GM06990 (cell line): ENCODE measurements at regions not wholly inside any gene's neighbourhood (a gene's known extent, or its start where the extent isn't known, plus 50 kb on each side); places are given as distances from the start of the nearest gene placed in this dataset.
A peak's percentile ranks its signal among the peaks of the same experiment; 100 is the strongest.

Experiments used
- DNase-seq: peaks from one replicate; pipeline ENCODE4 v3.0.0-alpha.2; 2011; ENCODE audit not compliant: insufficient read length; ENCODE audit errors: extremely low read depth
- H3K27me3 ChIP-seq: replicated peaks from 2 replicates; pipeline ENCODE4 v1.6.0; 2011; ENCODE audit warnings: low read length; ENCODE audit not compliant: control insufficient read depth, insufficient read depth
- H3K36me3 ChIP-seq: 2 replicates; pipeline ENCODE4 v1.5.1; 2011; ENCODE audit warnings: low read length; ENCODE audit not compliant: control insufficient read depth, insufficient read depth
- H3K4me3 ChIP-seq: replicated peaks from 2 replicates; pipeline ENCODE4 v1.5.1; 2011; ENCODE audit warnings: low read depth, mild to moderate bottlenecking, control low read depth, low read length
- CTCF ChIP-seq: IDR thresholded peaks from 2 replicates; pipeline ENCODE4 v1.5.1; 2011; ENCODE audit warnings: low read length, control low read depth, mild to moderate bottlenecking, inconsistent platforms; ENCODE audit not compliant: insufficient read depth, poor library complexity, severe bottlenecking

DNA sequence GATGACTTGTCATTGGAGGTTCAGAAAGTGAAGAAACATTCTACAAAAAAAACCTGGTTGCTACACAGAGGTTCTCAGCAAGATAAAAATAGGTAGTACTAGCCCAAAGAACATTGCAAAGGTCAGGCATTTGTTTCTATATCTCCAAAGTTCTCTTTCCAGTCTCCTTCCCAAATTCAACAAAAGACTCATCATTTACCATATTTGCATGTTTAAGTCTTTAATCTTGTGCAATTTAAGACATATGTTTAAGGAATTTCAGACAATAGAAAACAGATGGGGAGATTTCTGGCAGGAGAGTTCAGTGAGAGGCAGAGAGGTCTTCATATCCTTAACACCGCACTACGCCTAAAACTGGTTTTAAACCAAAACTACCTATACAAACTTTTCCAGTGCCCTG is 173.8 kb upstream of the THBS1 start:
- TF ChIP-seq CTCF: no peak
- H3K27me3 ChIP-seq: no peaks in the 10 kb centered on the region
- no peak overlapping the region for H3K4me3 ChIP-seq
- H3K36me3 ChIP-seq: no peaks in the 10 kb centered on the region
- DNase-seq: no peak

- H3K36me3 ChIP-seq: no peaks in the 10 kb centered on the region
- no peaks in the 10 kb centered on the region for H3K27me3 ChIP-seq
- H3K4me3 ChIP-seq: no peak overlapping the region
- no peak for DNase-seq
- TF ChIP-seq CTCF: no peak
Observed at GRCh38 chr15:39409876-39410530, 170.9 kb upstream of the THBS1 start.

DNA sequence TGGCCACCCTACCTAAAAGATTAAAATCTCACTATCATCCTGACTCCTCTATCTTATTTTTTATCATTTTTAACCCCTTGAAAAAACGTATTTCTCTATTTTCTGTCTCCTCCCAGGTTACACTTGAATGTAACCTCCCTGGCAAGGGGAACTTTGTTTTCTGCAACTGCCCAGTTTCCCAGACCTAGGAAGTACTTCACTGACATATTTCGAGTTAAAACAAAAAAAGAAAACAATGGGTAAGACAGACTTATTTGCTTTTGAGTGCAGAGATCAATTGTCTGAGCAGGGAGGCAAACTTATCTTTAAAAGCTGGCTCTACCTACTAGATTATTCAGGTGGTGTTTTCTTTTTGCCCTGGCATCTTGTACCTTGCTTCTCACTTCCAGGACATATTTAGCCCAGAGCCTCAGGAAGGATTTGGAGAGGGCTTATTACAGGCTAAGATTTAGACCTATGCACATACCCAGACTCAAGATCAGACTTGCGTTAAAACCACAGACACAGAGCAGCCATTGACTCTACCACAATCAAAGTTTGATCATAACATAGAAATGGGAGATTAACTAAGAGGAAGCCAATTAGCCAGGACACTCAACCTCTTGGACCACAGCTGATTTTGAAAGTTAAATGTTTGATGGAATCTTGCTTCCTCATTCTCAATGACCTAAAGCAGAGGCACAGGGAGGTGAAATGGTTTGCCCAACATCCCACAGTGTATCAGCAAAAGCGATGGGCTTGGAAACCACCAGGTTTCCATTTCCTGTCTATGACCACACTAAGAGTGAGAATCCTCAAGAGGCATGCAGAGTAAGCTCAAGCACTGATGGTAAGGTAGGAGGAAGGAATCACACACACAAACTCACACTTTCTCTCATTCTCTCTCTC is 169.5 kb upstream of the THBS1 start:
- H3K36me3 ChIP-seq: no peaks in the 10 kb centered on the region
- TF ChIP-seq CTCF: no peak
- no peaks in the 10 kb centered on the region for H3K27me3 ChIP-seq
- H3K4me3 ChIP-seq: no peak overlapping the region
- DNase-seq: peak; percentile 48

DNA sequence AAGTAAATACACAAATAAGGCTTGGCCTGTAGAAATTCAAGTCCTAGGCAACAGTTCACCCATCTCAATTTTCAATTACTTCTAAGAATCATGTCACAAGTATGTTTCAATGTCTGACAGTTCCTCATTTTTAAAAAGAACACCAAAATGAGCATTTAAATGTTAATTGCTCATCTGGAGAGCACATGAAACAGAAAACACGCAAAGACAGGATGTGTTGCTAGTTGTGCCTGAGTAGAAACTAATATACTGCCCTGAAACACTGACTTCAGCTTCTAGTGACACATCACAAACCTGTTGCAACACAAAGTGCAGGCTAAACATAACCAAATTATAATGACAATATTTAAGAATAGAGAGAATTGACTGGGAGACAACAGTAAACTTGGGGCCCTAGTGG is 167.3 kb upstream of the THBS1 start:
- TF ChIP-seq CTCF: no peak
- H3K36me3 ChIP-seq: no peaks in the 10 kb centered on the region
- peak; percentile 36 for DNase-seq
- H3K4me3 ChIP-seq: no peak overlapping the region
- H3K27me3 ChIP-seq: no peaks in the 10 kb centered on the region

DNA sequence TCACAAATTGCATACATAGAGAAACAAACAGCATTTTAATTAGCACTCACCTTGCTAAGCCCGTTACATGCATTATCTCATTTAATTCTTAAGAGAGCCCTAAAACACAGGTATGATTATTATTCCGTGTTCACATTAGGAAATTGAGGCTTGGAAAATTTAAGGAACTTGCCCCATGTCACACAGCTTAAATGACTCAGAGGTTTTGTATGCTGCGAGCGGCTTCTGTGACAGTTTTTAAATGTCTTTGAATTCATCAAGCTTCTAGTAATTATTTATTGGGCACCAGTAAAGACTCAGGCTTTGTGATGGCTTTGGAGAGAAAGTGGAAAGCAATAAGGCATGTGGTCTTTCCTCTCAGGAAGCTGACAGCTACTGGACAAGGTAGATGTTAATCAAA is 166.7 kb upstream of the THBS1 start:
- Histone ChIP-seq H3K27me3 (no peaks in the 10 kb centered on the region), H3K4me3 (no peak overlapping the region), H3K36me3 (no peaks in the 10 kb centered on the region)
- no peak for DNase-seq
- TF ChIP-seq CTCF: no peak
